ENCODE measurements at regions not wholly inside any gene's neighbourhood (a gene's known extent, or its start where the extent isn't known, plus 50 kb on each side); places are given as distances from the start of the nearest gene placed in this dataset.

DNA sequence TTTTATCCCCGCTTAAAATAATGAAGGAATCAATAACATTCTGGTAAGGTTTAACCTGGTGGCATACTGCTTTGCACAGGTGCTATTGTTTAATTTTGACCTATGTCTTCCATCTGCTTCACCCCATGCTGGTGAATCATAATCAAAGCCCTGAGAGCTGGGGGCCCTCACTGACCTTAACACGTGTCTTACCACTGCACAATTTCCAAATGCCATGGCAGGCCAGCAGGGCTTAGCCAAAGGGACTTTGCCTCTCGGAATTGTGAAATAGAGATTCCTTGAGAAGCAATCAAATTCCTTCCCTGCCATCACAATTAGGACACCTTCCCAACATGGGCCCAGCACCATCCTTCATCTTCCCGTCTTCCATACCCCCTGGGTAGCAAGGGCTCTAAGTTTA lies 242.6 kb upstream of the THBS1 start:
- H3K79me2 ChIP-seq (ENCODE audit: insufficient read depth, low read length) = no peaks in the 10 kb centered on the region
- ChIA-PET CTCF (ENCODE audit: low intra/inter-chr PET ratio, low total read pairs) (no interaction called here), POLR2A (no interaction called here)
- TF ChIP-seq HNF4A (CRISPR knock-in tag; IDR thresholded peaks at IDR 0.05) = 0 out of 2 replicates have a peak, but pooled peaks have one; percentile 7
- TF ChIP-seq ZNF619 (CRISPR knock-in tag; IDR thresholded peaks at IDR 0.05) = no peak
- intact Hi-C loops (cut with micrococcal nuclease; ENCODE audit: unreplicated experiment) = no loop called here
- FAIRE-seq = no peak
- H3K27me3 ChIP-seq (ENCODE audit: control insufficient read depth in 1 of 2, insufficient read depth in 2 of 2, low read length in 2 of 2) = peaks cover 0 to 1% of the 10 kb centered on the region in 2 experiments; a peak in 1 of 5 replicates
- in situ Hi-C loops (cut with HindIII; ENCODE audit: extremely low pct_ligation_motif_present, low pct_unique_long_range_greater_than_20kb) = no loop called here
- no TSS peak for BruUV-seq (replicated peaks)
- no peak overlapping the region for H3K4me3 ChIP-seq (replicated peaks in 1 of 3; ENCODE audit: insufficient read depth in 1 of 3, low read depth in 2 of 3, low read length in 3 of 3)
- no peak overlapping the region for H3K4me2 ChIP-seq (ENCODE audit: low read depth, low read length)
- no peaks in the 10 kb centered on the region for H4K20me1 ChIP-seq (ENCODE audit: insufficient read depth, low read length)
- peaks cover 8% of the 10 kb centered on the region for H3K9me3 ChIP-seq (ENCODE audit: low read length)
- ATAC-seq = no peak
- H3K4me1 ChIP-seq (ENCODE audit: insufficient read depth, low read length) = peaks cover 22% of the 10 kb centered on the region
- no peak for DNase-seq (ENCODE audit: low spot score)
- WGBS (ENCODE audit: low lambda C conversion rate) = 55% methylated on average over 4 of the region's 4 CpGs
- H3K27ac ChIP-seq (ENCODE audit: extremely low read length, insufficient read depth, low read length) = no peak overlapping the region
- H2AFZ ChIP-seq (ENCODE audit: low read length) = no peak overlapping the region
- no peaks in the 10 kb centered on the region for H3K36me3 ChIP-seq (replicated peaks in 1 of 2; ENCODE audit: control insufficient read depth in 1 of 2, insufficient read depth in 2 of 2, low read length in 2 of 2)
- no peak overlapping the region for H3K9ac ChIP-seq (ENCODE audit: insufficient read depth, low read depth, low read length)

DNA sequence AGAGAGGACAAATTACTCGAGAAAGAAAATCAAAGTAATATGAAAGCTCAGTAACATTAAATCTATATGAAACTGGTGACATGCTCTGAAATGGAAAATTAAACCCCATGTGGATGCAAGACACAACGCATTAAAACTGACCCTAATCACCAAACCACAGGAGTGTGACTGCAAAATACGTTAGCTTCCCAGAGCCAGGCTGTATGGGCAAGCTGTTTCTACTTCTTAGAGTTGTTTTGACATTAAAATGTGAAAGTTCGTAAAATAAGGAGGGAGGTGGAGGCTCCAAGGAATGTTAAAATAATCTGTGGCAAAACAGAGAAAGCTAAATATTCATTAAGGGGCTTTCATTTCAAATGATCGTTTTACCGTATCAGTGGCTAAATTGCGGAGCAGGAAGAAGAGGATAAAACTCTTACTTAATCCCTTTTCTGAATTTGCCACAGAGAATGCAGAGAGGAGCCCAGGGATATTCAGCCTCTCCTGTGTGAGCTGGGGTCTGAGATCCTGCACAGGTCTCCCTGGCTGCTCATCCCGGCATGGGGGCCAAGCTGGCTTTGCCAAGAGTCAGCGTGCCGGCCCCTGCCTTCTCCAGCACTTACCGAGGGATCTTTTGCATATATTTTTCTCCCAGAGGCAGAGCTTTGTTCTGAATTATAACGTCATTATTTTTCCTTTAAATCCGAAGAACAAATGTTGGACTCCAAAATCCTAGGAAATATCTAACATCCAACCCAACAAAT lies 239.8 kb upstream of the THBS1 start:
- CTCF ChIA-PET (ENCODE audit: low intra/inter-chr PET ratio, low total read pairs) = no interaction called here
- no peak for ATAC-seq

More for the DNA sequence above, 239.8 kb upstream of the THBS1 start:
- no peak for FAIRE-seq
- Histone ChIP-seq H3K9me3 (ENCODE audit: low read length) (peaks cover 16% of the 10 kb centered on the region), H3K27me3 (ENCODE audit: control insufficient read depth in 1 of 2, insufficient read depth in 2 of 2, low read length in 2 of 2) (peaks cover 0 to 1% of the 10 kb centered on the region in 2 experiments; a peak in 1 of 5 replicates), H3K9ac (ENCODE audit: insufficient read depth, low read depth, low read length) (no peak overlapping the region), H2AFZ (ENCODE audit: low read length) (no peak overlapping the region), H3K36me3 (replicated peaks in 1 of 2; ENCODE audit: control insufficient read depth in 1 of 2, insufficient read depth in 2 of 2, low read length in 2 of 2) (no peaks in the 10 kb centered on the region), H3K79me2 (ENCODE audit: insufficient read depth, low read length) (no peaks in the 10 kb centered on the region), H3K4me2 (ENCODE audit: low read depth, low read length) (no peak overlapping the region), H3K27ac (ENCODE audit: extremely low read length, insufficient read depth, low read length) (no peak overlapping the region), H3K4me1 (ENCODE audit: insufficient read depth, low read length) (peaks cover 21% of the 10 kb centered on the region), H3K4me3 (replicated peaks in 1 of 3; ENCODE audit: insufficient read depth in 1 of 3, low read depth in 2 of 3, low read length in 3 of 3) (no peak overlapping the region), H4K20me1 (ENCODE audit: insufficient read depth, low read length) (no peaks in the 10 kb centered on the region)
- BruUV-seq (replicated peaks) = no TSS peak
- in situ Hi-C loops (cut with HindIII; ENCODE audit: extremely low pct_ligation_motif_present, low pct_unique_long_range_greater_than_20kb) = no loop called here
- no peak for DNase-seq (ENCODE audit: low spot score)
- TF ChIP-seq, protein P1, sequence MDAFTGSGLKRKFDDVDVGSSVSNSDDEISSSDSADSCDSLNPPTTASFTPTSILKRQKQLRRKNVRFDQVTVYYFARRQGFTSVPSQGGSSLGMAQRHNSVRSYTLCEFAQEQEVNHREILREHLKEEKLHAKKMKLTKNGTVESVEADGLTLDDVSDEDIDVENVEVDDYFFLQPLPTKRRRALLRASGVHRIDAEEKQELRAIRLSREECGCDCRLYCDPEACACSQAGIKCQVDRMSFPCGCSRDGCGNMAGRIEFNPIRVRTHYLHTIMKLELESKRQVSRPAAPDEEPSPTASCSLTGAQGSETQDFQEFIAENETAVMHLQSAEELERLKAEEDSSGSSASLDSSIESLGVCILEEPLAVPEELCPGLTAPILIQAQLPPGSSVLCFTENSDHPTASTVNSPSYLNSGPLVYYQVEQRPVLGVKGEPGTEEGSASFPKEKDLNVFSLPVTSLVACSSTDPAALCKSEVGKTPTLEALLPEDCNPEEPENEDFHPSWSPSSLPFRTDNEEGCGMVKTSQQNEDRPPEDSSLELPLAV (CRISPR knock-in tag; conservative IDR thresholded peaks at IDR 0.05; ENCODE audit: low read depth) = no peak
- TF ChIP-seq KDM1A (CRISPR knock-in tag; IDR thresholded peaks at IDR 0.05) = no peak
- intact Hi-C loops (cut with micrococcal nuclease; ENCODE audit: unreplicated experiment) = no loop called here
- POLR2A ChIA-PET = no interaction called here
- WGBS (ENCODE audit: low lambda C conversion rate) = 56% methylated on average over 13 of the region's 13 CpGs
